ENCODE measurements at regions not wholly inside any gene's neighbourhood (a gene's known extent, or its start where the extent isn't known, plus 50 kb on each side); places are given as distances from the start of the nearest gene placed in this dataset.
"Not testable (repeated sequence)": the region's sequence is repeated elsewhere in the genome, so short reads cannot be mapped to it uniquely, and the experiment has no call there.

DNA sequence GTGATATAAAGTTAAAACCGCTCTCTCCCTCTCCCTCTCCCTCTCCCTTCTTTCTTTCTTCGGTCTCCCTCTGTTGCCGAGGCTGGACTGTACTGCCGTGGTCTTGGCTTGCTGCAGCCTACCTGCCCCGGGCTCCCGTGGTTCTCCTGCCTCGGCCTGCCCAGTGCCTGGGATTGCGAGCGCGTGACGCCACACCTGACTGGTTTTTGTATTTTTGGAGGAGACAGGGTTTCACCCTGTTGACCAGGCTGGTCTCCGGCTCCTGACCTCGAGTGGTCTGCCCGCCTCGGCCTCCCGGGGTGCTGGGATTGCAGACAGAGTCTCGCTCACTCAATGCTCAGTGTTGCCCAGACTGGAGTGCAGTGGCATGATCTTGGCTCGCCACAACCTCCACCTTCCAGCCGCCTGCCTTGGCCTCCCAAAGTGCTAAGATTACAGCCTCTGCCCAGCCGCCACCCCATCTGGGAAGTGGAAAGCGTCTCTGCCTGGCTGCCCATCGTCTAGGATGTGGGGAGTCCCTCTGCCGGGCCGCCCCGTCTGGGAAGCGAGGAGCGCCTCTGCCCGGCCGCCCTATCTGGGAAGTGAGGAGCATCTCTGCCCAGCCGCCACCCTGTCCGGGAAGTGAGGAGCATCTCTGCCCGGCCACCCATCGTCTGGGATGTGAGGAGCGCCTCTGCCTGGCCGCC, 400.5 kb downstream of the CAAP1 start:
- DNase-seq = not testable (repeated sequence)

DNA sequence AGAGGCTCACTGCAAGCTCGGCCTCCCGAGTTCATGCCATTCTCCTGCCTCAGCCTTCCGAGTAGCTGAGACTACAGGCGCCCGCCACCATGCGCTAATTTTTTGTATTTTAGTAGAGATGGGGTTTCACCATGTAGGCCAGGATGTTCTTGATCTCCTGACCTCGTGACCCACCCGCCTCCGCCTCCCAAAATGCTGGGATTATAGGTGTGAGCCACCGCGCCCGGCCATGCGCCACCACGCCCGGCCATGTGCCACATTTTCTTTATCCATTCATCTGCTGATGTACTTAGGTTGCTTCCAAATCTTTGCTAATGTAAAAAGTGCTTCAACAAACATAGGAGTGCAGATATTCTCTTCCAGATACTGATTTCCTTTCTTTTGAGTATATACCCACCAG, 408.6 kb downstream of the CAAP1 start:
- DNase-seq = no peak

DNA sequence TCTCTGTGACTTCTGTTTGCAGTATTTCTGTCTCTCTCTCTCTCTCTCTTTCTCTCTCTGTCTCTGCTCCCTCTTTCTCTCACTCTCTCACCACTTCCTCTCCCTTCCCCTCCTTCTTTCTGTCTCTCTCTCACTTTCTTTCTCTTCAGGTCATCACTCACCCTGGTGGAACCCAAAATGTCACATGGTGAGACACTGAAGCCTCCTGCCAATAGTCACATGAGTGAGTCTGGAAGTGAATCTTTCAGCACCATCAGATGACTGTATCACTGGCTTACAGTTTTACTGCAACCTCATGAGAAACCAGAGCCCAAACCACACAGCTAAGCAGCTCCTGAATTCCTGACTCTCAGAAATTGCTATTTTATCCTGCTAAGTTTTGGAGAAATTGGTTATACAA, 414.6 kb downstream of the CAAP1 start:
- no peak for DNase-seq

DNA sequence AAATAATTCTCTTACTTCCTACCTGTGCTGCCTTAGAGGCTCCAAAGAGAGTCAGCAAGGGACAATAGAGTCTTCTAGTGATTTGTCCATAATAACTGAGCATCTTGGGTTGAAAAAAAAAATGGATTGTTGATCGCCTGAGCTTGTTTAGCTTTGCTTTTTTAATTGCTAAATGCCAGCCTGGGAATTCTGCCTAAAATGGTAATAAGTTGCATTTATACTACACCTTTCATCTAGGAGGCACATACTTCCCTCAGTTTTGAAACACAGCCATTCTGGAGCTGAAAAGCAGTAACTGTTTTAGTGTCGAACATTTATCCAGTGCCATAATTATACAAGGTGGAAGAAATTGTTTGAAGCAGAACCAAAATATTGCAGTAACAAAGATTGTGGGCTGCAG, 421.3 kb downstream of the CAAP1 start:
- DNase-seq = no peak

DNA sequence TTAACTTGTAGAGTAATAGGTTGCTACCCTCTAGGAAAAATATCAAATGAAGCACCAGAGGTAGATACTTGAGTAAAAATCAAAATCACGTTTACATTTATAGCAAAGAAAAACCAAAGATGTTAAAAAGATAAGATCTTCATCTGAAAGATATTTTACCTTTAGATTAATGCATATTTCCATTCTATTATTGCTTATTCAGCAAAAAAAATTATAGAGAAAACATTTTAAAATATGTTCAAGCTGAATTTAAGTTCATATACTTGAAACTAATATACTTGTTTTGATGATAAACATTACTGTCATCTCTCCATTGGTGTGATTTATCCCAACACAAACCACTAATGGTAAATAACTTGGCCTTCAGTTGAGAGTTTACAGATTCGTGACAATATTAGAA, 422.3 kb downstream of the CAAP1 start:
- no peak for DNase-seq

DNA sequence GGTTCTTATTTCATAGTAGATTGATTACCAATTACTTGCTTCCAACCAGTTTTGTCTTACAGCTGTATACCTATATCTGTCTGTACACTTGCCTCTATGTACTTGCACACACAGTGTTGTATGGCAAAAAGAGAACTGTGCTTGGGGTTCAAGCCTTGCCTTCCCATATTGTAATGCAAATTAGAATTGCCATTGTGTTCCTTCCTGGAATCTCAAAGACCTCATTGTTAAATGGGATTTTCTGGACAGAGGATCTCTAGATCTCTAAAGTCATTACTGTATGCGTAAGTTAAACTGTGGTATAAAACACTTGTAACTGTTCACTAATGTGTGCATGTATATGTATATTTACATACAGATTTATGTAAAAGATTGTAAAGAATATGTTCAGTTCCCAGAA, 428.8 kb downstream of the CAAP1 start:
- no peak for DNase-seq

DNA sequence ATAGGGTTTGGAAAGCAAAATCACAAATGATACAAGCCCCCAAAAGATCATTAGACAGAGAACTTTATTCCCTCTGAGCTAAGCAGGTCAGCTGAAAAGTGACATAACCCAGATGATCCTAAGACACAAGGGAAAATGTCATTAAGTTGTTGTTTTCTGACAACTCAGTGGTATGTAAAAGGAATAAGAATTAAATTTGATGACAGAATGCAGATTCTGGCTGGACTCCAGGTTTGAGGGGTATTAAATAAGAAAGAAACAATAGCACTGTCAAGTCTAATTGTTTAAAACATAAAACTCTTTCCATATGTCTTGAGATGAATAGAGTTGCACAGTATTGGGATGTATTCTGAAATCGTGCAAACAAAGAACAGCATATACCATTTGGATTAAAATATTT, 429.9 kb downstream of the CAAP1 start:
- DNase-seq = no peak

DNA sequence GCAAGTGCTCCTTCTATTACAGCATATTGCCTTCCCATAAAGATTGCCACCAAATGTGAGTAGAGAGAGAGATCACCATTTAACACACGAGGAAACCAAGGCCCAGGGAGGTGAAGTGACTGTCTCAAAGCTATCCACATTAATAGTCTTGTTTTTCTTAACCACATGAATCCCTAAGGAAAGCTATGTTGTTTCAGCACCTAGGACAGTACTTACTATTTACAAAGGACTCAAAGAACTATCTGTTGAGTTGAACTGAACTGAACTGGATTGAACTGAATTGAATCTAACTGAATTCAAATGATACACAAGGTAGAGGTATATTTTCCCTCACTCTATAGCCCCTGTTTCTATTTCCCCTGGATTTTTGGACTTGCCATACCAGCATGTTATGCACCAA, 430.4 kb downstream of the CAAP1 start:
- no peak for DNase-seq

DNA sequence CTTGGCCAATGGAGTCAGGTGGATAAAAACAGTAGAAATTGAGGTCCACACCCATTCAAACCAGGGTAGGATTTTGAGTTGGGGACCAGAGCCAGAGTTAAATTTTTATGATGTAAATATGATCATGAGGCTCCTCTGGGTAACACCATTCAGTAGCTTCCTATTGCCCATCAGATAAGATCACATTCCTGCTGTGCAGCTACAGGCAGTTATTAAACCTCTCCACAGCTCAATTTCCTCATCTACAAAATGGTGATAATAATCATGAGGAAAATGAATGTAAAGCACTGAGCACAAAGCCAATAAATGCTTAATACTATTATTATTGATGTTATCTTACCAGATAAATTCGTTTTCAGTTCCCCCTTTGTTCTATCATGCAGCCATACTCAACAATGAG, 432.0 kb downstream of the CAAP1 start:
- DNase-seq = no peak

DNA sequence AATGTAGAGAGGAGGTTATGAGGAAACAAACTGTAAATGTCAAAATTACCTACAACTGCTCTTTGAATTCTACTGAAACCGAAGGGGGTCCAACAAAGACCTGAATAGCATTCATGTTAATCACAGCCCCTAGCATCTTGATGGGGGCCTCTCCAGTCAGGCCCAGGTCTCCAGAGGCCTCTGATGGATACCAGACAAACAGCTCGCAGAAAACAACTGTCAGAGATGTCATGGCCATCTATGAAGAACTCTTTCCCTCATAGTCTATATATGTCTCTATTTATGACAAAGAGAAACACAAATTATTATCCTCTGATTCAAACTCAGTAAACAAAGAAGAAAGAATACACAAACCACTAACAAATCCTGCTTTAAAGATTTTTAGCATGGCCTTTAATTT, 432.6 kb downstream of the CAAP1 start:
- no peak for DNase-seq

DNA sequence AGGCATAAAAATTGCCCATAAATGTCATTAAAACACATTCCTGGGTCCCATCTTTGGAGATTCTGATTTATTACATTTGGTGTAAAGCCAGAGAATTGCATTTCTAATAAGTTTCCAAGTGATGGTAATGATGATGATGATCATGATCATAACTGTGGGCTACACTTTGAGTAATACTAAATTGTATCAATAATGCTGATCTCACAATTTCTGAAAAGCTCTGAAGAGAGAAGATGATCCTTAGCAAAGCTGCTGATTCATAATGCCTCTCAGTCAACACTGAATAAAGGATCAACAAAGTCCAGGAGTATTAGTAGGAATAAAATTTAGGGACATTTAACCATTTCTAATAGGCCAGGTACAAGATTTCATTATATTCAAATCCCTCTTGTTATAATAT, 434.5 kb downstream of the CAAP1 start:
- no peak for DNase-seq

DNA sequence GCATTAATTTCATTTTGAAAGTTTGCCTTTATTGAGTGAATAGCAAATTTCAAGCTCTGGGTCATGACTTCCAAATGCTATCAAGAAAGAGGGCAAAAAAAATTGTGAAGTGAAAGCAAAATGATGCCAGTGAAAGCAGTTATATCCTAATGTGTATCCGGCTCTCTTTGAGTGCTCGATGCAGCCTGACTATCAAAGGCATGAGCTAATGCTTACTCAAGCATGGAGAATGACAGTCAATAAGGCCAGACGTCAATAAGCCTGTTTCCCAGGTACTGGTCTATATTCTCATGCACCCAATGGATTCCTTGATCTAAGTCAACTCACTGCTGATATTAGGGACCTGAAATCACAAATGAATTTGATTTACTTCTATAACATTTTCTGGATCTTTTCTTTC, 435.5 kb downstream of the CAAP1 start:
- DNase-seq = no peak

DNA sequence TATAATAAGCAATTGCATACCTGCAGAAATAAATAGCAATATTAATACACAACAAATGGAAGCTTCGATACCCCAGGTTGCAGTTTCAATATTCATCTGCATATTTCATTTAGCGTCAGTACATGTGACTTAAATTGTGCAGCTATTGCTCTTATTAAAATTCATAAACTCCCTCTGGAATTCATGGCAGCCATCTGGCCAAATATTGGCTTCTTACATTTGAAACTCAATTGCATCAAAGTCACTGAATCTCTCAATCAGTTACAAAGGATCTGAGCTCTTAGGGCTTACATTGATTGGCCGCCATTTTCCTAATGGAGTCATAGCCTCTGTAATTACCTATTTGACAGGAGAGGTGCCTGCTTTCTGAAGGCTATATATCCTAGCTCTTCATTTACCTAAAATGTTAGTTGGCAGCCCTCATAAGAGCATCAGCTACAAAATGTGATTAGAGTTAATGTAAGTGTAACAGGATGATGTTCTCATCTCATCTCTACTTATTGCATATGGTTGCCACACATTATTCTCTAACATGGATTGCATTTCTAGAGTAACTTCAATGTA, 453.5 kb downstream of the CAAP1 start:
- no peak for DNase-seq

DNA sequence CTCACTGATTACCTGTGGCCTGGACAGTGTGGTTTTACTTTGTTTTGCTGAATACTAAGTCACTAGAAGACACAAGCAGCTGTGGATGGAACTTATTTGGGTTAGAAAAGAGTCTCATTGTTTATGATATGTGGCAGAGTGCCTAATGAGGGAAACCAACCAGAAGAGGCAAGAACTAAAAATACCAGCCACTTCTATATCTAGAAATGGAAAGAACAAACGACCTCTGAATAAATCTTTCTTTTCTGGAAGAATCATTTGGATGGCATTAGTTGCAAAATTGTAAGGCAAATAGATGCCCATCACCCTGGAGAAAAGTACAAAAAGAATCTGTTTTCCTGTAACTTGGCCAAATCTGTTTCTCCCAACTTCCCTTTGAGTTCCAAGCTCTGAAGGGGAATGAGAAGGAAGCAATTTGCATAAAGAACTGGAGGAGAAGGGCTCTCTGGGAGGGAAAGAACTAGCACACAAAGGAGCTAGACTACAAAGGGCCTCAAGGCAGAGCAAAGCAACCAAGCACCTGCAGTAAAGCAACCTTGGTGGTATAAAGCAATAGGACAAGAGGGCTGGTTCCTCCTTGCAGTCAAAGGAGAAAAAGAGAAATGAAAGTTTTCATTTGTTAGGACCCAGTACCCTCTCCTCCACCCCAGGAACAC, 455.4 kb downstream of the CAAP1 start:
- DNase-seq = no peak

DNA sequence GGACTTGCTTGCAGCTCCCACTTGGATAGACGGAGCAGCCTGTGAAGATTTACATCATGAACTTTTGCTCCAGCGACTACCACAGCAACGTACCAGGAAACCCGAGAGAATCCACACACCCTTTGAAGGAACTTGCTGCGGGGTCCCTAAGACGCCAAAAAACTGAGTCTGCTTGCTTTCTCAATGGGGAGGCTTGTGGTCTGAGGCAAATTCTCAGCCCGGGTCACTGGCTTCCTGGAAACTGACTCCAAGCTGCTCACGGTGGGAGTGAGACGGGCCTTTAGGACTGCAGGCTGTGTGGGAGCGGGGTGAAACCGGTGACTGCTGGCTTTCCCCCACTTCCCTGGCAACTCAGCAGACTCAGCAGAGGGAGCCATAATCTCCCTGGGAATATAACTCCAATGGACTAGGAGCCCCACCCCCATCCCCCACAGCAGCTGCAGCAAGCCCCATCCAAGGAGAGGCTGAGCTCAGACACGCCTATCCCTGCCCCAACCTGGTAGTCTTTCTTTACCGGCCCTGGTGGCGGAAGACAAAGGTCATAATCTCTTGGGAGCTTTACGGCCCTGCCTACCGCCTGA, 466.0 kb downstream of the CAAP1 start:
- no peak for DNase-seq

DNA sequence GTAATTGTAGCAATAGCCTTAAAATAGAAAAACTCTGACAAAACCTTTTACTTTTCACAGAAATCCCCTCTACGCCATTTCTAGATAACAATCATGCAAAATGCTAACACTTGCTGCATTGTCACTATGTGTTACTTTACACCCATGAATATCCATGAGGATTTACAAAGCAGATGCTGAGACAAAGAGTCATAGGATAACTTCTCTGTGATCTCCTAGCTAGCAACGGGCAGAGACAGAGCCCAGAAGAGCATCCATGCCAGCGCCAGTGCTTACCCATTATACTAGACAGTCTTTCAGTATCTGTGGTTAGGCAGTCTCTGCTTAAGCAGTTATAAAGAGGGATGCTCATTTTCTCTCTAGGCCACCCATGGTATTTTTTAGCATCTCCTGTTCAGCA, 474.1 kb downstream of the CAAP1 start:
- DNase-seq = no peak

DNA sequence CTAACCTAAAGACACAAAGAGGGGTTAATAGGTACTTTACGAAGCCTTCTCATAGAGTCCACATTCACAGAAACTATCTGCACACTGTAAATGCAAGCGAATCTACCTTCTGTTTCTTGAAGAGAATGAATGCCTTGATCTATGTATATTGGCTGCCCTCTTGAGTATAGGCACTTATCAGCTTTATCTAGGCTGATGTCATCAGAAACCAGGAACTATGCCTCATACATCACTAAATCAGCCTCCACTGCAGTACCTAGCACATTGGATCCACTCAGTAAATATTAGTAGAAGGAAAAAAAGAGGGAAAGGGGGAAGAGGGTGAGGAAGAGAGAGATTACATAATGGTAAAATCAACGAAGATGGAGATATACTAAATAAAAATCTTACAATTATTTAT, 477.1 kb downstream of the CAAP1 start:
- DNase-seq = no peak

DNA sequence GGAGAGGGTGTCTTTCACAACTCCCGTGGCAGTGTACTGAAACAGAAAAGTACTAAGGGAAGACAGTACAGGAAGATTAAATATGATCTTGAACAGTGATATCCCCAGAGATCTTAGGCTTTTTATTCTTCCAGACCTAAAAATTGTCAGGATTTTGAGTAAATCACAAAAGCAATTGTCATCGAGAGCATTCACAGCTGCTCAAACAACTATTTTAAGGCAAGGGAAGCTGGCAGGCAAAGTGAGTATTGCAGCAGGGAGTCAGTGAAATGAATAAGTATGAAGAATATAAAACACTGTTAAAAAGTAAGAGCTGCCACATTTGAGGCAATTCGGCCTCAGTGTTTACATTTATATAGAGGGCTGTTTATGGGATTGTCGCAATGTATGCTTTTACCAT, 479.0 kb downstream of the CAAP1 start:
- DNase-seq = peak; percentile 5

DNA sequence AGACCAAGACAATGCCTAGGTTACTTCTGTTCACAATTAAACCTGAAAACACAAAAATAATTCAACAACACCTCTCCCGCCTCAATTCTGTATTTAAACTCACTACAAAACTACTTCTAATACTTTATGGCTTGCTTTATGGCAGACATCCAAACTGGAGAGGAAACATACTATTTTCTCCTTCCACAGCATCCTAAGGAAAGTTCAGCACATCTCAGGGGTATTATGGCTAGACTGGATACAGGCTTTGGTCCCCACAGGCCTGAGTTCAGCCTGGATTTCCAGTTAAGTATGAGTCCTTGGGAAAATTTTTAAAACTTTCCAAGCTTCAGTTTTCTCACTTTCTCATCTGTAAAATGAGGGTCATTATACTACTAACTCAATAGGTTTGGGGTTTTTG, 480.2 kb downstream of the CAAP1 start:
- peak; percentile 14 for DNase-seq

DNA sequence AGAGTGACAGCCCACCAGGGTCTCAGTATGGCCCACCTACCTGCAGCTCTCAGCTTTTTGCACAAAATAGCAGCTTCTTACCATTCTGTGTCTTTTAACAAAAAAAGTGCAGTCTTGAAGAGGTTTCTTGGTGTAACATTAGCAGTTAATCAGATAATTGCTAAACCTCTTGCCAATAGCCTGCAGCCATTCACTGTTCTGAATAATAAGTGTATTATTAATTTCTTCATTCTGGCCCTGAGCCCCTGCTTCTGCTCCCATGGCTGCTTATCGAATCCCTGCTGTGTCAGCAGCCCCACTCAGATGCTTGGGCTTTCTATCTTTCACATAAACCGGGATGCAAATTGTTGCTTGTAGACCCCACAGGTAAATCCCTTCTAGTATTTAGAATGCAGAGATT, 485.9 kb downstream of the CAAP1 start:
- DNase-seq = no peak

DNA sequence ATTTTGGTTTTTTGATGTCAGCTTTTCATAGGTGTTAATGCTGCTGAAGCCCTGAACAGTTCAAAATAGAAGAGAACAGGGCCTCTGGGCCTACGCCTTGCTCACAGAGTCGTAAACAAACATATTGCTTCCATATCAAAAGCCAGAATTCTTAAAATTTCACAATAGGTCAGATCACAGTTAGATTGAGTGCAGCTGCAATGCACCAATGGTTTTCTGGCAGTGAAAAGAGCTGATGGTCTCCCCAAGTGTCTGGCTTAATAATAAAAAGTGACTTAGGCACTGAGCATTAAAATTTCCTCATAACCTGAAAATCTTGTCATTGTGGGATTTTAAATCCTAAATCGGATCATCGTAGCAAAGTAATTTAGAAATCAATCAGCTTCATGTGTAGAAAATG, 493.0 kb downstream of the CAAP1 start:
- peak; percentile 17 for DNase-seq

DNA sequence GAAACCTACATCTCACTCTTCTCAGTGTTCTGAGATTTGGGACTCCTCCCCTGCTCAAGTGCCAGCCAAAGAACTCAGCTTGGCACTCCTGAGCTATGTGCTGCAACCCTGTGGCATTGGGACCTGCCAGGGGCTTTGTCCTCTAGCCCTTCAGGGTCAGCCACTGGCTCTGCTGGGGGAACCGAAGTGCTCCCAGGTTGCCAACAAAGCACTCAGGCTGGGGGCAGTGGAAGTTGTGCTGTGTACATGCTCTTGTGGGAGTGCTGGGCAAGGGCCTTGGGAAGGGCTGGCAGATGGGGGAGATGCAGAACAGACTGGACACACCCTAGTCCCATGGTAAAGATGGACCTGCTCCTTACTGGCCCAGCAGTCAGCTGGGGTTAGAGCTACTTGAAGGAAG, 498.6 kb downstream of the CAAP1 start:
- no peak for DNase-seq

DNA sequence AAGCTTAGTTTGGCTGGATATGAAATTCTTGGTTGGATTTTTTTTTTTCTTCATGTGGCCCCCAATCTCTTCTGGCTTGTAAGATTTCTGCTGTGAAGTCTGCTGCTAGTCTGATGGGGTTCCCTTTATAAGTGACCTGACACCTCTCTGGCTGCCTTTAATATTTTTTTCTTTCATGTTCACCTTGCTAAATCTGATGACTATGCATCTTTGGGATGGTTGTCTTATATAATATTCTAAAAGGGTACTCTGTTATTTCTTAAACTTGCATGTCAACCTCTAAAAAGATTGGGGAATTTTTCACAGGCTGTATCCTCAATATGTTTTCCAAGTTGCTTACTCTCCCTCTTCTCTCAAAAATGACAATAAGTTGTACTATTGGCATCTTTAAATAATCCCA, 500.0 kb downstream of the CAAP1 start:
- no peak for DNase-seq

DNA sequence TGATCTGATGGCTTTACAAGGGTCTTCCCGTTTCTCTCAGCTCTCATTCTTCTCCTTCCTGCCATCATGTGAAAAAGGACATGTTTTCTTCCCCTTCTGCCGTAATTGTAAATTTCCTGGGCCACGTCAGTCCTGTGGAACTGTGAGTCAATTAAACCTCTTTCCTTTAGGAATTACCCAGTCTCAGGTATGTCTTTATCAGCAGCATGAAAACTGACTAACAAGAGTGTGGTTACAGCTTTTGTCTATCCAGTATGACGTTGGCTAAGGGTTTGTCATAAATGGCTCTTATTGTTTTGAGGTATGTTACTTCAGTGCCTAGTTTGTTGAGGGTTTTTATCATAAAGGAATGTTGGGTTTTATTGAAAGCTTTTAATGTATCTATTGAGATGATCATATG, 501.6 kb downstream of the CAAP1 start:
- no peak for DNase-seq

Data from skin of body (tissue), 1 donor.